Activated naive CD4-positive, alpha-beta T cell treated with anti-CD3 and anti-CD28 coated beads for 36 hours (primary cell): ENCODE measurements at regions not wholly inside any gene's neighbourhood (a gene's known extent, or its start where the extent isn't known, plus 50 kb on each side); places are given as distances from the start of the nearest gene placed in this dataset.

Source experiments
- CTCF ChIA-PET: fragments of 350-600 bp; sonication (Branson Sonifier 250); formaldehyde crosslinking; loops from one replicate; lab custom pipeline; 2021; ENCODE audit warnings: antibody characterized with exemption; lab: Charles Lee
- DNase-seq: peaks from one replicate; pipeline ENCODE4 v3.0.0-alpha.2; 2020
- H3K27ac Mint-ChIP-seq: one replicate; pipeline ENCODE4 v1.8.0; 2021; ENCODE audit warnings: mild to moderate bottlenecking, mixed read lengths
- H3K27me3 Mint-ChIP-seq: one replicate; pipeline ENCODE4 v1.8.0; 2021; ENCODE audit warnings: low read depth, mixed read lengths
- H3K36me3 Mint-ChIP-seq: one replicate; pipeline ENCODE4 v1.8.0; 2021; ENCODE audit warnings: low read depth, mixed read lengths
- H3K4me1 Mint-ChIP-seq: one replicate; pipeline ENCODE4 v1.8.0; 2021; ENCODE audit warnings: low read depth, mixed read lengths
- H3K4me3 Mint-ChIP-seq: one replicate; pipeline ENCODE4 v1.8.0; 2021; ENCODE audit warnings: mild to moderate bottlenecking, moderate library complexity, mixed read lengths
- H3K9me3 Mint-ChIP-seq: one replicate; pipeline ENCODE4 v1.8.0; 2021; ENCODE audit warnings: mixed read lengths
- intact Hi-C: fragments of 100-400 bp; cut with micrococcal nuclease; formaldehyde crosslinking; loops from one replicate; pipeline ENCODE4 v1.15.1; 2023

DNA sequence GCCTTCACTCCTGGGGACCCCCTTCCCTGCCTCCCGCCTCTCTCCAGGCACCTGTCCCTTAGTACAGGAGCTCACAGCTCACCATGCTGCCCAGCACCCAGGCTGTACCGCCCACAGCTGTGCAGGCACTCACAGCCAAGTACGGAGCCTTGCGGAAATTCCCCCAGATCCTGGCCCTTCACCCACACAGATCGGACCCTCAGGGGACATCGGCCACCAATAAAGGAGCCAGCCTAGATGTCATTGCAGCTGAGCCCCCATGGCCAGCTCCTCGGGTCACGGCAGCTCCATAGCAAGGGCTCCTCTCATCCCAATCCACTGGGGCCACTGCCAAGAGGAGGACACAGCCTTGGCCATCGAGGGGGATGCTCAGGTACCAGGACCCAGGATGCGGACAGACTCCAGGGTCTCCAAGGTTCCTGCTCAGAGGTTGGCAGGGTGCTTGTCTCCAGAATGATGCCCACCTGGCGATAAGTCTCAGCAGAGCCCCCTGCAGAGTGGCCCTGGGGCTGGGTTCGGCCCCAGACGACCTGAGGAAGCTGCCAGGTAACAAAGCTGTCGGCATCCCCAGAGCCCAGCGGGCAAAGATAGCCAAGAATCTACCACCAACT lies 82.3 kb downstream of the YTHDF1 start:
- intact Hi-C loops: no loop called here
- Mint-ChIP-seq H3K4me1 (no peaks in the 10 kb centered on the region), H3K27me3 (peaks cover 14% of the 10 kb centered on the region), H3K27ac (no peak overlapping the region), H3K4me3 (no peak overlapping the region), H3K9me3 (no peaks in the 10 kb centered on the region), H3K36me3 (no peaks in the 10 kb centered on the region)
- DNase-seq: no peak
- CTCF ChIA-PET: no interaction called here

DNA sequence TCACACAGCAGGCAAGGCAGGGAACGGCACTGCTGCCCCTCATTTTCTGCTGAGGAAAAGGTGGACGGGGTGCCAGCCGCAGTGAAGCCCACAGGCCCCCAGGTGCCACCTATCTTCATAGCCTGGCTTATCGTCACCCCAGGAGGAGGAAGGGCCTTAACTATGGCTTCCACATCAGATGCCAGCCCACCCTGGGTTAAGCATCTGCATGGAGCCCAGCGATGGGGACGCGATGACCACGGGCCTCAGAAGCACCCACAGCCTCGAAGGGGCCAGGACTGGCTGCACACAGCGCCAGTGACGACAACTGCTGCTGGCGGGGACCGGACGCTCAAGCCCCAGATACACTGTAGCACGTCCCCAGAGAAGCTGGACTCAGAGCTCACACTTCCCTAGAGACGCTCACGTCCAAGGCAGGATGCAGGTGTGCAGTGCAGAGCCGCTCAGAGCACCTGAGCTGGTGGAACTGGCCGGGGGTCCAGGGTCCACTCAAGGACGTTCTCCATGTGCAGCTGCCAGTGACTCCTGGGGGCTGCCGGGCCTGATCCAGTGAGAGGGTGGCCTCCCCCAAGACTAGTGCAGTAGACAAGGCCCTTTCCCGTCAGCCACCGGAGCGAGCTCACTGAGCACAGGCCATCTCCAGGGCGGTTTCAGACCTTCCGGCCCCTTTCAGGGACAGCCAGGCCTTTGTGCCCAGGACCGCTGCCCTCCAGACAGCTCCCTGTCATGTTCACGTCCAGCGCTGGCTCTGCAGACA lies 83.0 kb downstream of the YTHDF1 start:
- no peak overlapping the region for H3K4me3 Mint-ChIP-seq
- H3K27ac Mint-ChIP-seq: no peak overlapping the region
- intact Hi-C loops: no loop called here
- CTCF ChIA-PET: no interaction called here
- peaks cover 14% of the 10 kb centered on the region for H3K27me3 Mint-ChIP-seq
- no peak for DNase-seq
- no peaks in the 10 kb centered on the region for H3K36me3 Mint-ChIP-seq
- H3K9me3 Mint-ChIP-seq: no peaks in the 10 kb centered on the region
- no peaks in the 10 kb centered on the region for H3K4me1 Mint-ChIP-seq

DNA sequence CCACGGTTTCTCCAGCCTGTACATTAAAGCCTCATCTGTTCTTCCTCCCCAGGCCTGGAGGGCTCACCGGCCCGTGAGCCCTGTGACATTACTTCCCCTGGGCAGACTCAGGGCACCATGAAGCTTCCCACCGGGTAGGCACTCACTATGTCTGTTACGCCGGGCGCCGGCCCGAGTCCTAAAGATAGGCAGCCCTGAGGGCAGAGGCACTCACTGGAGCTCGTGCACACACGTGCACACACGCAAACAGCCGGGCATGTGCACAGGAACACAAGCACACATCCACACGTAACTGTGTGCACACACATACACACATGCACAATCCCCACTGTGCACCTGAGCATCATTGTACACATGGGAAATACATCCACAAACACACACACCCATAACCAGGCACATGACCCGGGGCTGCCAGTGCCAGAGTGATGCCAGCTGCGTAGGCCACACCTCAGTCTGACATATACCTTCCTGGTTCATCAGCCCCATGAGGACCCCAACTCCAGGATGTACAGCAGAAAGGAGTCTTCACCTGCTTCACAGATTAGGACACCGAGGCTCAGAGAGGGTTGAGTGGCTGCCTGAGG lies 83.7 kb downstream of the YTHDF1 start:
- H3K4me3 Mint-ChIP-seq: no peak overlapping the region
- no peaks in the 10 kb centered on the region for H3K36me3 Mint-ChIP-seq
- intact Hi-C loops: no loop called here
- peaks cover 14% of the 10 kb centered on the region for H3K27me3 Mint-ChIP-seq
- DNase-seq: no peak
- no peaks in the 10 kb centered on the region for H3K9me3 Mint-ChIP-seq
- H3K4me1 Mint-ChIP-seq: no peaks in the 10 kb centered on the region
- H3K27ac Mint-ChIP-seq: no peak overlapping the region
- CTCF ChIA-PET: no interaction called here

DNA sequence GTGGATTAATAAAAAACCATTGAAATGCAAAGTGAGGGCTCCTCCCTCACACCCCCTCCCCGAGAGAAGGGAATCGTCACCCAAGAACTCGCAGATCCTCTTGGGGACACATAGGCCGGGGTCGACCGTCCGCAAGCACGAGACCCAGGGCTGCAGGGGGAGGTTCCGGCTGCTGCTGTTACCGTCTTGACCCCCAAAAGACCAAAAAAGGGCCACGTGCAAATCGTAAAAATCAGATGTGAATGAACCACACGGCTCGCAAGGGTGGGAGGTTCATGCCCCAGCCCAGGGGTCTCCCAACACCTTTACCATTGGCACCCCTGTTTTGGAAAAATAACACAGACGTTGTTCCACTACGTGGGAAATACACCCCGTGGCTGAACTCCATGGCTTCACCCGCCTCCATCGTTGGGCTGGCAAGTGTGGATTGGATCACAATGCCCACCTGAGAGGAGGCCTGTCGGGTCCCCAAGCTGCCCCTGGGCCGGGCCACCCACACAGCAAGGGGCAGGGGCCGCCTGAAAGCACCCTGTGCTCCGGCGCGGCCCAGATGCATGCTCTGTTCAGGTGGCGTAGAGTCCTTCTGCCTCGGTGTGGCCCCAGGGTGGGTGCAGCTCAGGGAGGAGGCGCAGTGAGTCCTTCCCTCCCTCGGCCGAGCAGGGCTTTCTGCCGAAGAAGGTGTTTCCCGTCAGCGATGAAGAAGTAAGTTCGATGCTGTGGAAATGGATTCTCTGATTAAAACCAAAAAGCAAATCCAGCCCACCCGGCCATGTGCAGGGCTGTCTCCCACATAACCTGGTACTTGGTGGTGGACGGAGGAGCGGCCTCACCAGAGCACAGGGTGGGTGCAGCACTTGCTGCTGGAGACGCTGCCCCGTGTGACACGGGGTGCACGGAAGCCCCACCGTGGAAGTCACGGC lies 85.0 kb downstream of the YTHDF1 start:
- Mint-ChIP-seq H3K36me3 (no peaks in the 10 kb centered on the region), H3K27ac (no peak overlapping the region), H3K4me3 (no peak overlapping the region), H3K4me1 (no peaks in the 10 kb centered on the region), H3K9me3 (no peaks in the 10 kb centered on the region), H3K27me3 (peaks cover 14% of the 10 kb centered on the region)
- DNase-seq: no peak
- CTCF ChIA-PET: no interaction called here
- intact Hi-C loops: no loop called here

DNA sequence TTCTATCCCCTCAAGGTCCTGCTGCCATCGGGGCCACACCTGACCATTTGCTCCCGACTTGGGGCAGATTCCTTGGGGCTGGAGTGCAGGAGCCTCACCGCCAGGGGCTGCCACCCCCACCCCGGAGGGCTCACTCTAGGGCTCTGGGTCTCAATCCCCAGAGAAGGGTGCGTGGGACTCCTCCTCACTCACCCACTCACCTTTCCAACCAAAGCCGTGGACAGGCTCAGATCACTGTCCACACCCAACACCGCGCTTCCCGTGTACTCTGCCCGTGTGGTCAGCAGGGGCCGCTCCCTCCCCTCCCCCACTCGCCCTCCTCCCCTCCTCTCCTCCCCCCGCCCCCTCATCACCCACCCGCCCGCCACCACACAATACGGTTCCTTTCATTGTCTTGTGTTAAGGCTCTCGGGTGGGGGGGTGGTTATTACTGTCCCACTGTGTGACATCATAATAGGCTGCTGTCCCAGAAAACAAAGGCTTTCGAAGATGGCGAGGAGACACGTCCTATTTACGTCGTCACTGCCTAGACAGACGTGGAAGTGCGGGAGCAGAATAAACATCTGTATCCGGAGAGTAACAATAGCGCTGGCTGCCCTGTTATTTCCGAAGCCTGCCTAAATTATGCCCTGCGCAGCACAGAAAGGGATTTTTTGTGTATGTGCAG lies 85.8 kb downstream of the YTHDF1 start:
- intact Hi-C loops: no loop called here
- H3K27ac Mint-ChIP-seq: no peak overlapping the region
- no peaks in the 10 kb centered on the region for H3K9me3 Mint-ChIP-seq
- no peaks in the 10 kb centered on the region for H3K4me1 Mint-ChIP-seq
- no peak overlapping the region for H3K4me3 Mint-ChIP-seq
- CTCF ChIA-PET: no interaction called here
- no peaks in the 10 kb centered on the region for H3K36me3 Mint-ChIP-seq
- H3K27me3 Mint-ChIP-seq: peaks cover 14% of the 10 kb centered on the region
- no peak for DNase-seq

DNA sequence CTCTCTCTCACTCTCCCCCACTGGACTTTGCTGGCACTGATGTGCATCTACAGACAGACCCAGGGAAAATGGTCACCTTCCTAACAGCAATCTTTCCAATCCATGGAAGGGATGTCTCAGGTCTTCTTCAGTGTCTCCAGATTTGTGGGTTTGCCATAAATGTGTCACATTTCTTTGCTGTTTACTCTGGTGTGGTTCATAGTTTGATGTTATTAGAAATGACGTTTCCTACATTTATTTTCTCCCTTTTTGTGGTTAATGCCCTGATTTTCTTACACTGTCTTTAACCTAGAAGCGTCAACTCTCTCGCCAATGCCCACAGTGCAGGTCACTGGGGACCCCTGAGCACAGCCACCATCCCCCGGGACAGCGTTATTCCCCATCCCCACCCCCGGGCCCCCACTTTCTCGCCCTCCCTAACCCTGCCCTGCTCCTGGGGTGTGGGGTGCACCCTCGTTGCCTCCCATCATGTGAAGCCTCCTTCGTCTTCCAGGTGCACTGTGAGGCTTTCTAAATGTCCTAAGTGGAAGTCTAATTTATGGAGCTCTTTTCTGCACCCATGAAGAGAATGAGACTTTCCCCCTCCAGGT lies 86.5 kb downstream of the YTHDF1 start:
- CTCF ChIA-PET: no interaction called here
- H3K36me3 Mint-ChIP-seq: no peaks in the 10 kb centered on the region
- no peak overlapping the region for H3K27ac Mint-ChIP-seq
- peaks cover 14% of the 10 kb centered on the region for H3K27me3 Mint-ChIP-seq
- intact Hi-C loops: no loop called here
- no peaks in the 10 kb centered on the region for H3K4me1 Mint-ChIP-seq
- H3K9me3 Mint-ChIP-seq: no peaks in the 10 kb centered on the region
- no peak for DNase-seq
- H3K4me3 Mint-ChIP-seq: no peak overlapping the region

DNA sequence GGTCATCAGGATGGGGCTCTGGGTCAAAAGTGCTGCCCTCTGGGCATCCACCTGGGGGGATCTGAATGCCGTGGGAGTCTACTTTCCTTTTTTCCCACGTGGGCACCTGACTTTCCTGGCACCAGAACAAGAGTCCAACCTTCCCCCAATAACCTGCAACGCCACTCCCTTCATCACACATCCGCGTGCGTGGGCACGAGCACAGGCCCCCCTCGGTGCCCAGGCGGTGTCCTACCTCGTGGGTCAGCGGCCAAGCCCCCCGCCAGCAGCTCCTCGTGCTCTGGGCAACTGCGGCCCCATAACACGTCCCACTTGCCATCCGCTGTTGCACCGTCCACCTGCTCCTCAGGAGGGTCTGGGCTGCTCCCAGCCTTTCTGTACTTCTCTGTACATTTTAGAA lies 87.0 kb downstream of the YTHDF1 start:
- H3K9me3 Mint-ChIP-seq: no peaks in the 10 kb centered on the region
- CTCF ChIA-PET: no interaction called here
- peaks cover 14% of the 10 kb centered on the region for H3K27me3 Mint-ChIP-seq
- no peak overlapping the region for H3K4me3 Mint-ChIP-seq
- no peaks in the 10 kb centered on the region for H3K4me1 Mint-ChIP-seq
- intact Hi-C loops: no loop called here
- no peak overlapping the region for H3K27ac Mint-ChIP-seq
- no peaks in the 10 kb centered on the region for H3K36me3 Mint-ChIP-seq
- no peak for DNase-seq

DNA sequence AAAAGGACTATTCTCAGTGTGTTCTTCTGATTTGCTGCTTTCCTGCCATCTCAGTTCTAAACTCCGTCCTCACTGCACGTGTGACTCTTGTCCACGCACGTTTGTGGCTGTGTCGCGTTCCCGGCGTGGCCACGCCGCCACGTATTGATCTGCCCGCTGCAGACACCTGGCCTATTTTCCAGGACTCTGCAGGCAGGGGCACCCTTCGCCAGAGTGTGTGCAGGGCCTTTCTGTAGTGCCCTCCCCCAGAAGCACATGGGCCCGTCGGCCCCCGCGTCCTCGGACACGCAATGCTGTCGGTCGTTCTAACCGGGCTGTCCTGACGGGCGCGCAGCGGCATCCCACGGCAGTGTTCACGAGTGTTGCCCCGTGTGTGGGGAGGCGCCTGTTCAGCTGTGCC lies 87.6 kb downstream of the YTHDF1 start:
- DNase-seq: no peak
- CTCF ChIA-PET: no interaction called here
- H3K36me3 Mint-ChIP-seq: no peaks in the 10 kb centered on the region
- no peaks in the 10 kb centered on the region for H3K9me3 Mint-ChIP-seq
- H3K4me3 Mint-ChIP-seq: no peak overlapping the region
- intact Hi-C loops: no loop called here
- H3K27ac Mint-ChIP-seq: no peak overlapping the region
- no peaks in the 10 kb centered on the region for H3K4me1 Mint-ChIP-seq
- peaks cover 14% of the 10 kb centered on the region for H3K27me3 Mint-ChIP-seq

DNA sequence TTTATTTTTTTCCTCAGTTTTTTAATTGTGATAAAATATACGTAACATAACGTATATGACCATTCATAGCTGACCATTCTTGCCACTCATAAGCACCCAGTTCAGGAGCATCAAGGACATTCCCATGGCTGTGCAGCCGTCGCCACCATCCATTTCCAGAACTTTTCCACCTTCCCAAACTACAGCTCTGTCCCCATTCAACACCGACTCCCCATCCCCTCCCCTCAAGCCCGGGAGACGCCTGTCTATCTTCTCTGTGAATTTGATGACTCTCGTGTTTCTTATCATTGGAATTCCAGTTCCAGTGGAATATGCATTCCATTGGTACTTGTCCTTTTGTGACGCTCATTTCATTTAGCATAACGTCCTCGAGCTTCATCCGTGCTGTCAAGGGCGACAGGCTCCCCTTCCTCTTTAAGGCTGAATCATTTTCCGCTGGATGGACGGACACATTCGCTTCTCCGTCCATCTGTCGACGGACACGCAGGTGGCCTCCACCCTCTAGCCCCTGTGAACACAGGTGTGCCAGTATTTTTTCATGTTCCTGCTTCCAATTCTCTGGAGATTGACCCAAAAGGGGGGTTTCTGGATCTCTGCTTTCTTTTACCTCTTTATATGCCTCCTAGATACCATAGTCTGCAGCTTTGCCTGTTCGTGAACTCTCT lies 88.1 kb downstream of the YTHDF1 start:
- no peak for DNase-seq
- H3K4me3 Mint-ChIP-seq: no peak overlapping the region
- intact Hi-C loops: no loop called here
- no peaks in the 10 kb centered on the region for H3K4me1 Mint-ChIP-seq
- H3K27me3 Mint-ChIP-seq: peaks cover 14% of the 10 kb centered on the region
- H3K36me3 Mint-ChIP-seq: no peaks in the 10 kb centered on the region
- no peaks in the 10 kb centered on the region for H3K9me3 Mint-ChIP-seq
- H3K27ac Mint-ChIP-seq: no peak overlapping the region
- CTCF ChIA-PET: no interaction called here

DNA sequence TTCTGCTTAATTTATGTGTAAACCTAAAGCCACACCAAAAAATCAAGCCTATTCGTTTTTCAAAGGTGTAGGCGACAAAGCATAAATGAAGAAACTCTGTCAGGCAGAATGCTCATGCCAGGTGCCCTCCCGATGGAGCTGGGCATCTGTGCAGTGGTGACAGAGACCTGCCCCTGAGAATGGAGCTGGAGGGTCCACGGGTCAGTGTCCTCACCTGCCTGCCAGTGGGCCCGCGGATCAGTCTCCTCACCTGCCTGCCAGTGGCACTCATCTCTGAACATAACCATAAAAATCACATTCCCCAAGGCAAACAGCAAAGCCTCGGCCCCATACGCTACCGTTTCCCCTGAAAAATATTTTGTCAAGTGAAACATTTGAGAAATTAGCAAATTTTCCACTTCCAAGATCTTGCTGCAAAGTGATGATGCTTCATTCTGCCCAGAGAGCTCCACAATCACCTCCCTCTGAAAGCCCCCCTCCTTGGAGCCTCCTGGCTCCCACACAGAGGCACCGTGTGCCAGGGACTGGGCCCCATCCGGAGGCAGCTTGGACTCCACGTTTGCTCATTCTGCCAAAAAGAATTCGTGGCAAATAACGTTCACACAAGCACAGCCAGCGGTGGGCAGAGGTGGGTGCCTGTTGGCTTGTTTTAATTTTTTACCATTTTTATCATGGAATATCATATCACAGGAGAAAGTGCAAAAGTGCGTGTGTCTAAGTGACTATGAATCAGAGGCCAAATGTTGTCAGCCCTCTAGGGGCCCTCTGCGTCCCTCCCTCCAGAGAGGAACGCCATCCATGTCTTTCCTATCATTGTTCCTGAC lies 88.8 kb downstream of the YTHDF1 start:
- intact Hi-C loops: no loop called here
- Mint-ChIP-seq H3K27ac (no peak overlapping the region), H3K4me1 (no peaks in the 10 kb centered on the region), H3K36me3 (no peaks in the 10 kb centered on the region), H3K9me3 (no peaks in the 10 kb centered on the region), H3K27me3 (peaks cover 14% of the 10 kb centered on the region), H3K4me3 (no peak overlapping the region)
- no peak for DNase-seq
- CTCF ChIA-PET: no interaction called here
